AG04450 (cell line): ENCODE measurements at regions not wholly inside any gene's neighbourhood (a gene's known extent, or its start where the extent isn't known, plus 50 kb on each side); places are given as distances from the start of the nearest gene placed in this dataset.

Experiments used
- CTCF ChIA-PET: fragments of 300-600, 350-600 bp; formaldehyde crosslinking; extraction: SDS; loops from one replicate; lab custom pipeline; 2022; ENCODE audit warnings: antibody characterized with exemption, inconsistent platforms; lab: Charles Lee
- POLR2A ChIA-PET: fragments of 350-600 bp; formaldehyde crosslinking; extraction: SDS; loops from one replicate; lab custom pipeline; 2021; ENCODE audit warnings: antibody characterized with exemption, inconsistent platforms; lab: Yijun Ruan, JAX
- DNase-seq: peaks from one replicate; pipeline ENCODE4 v3.0.0-alpha.2; 2011; ENCODE audit warnings: low read depth, low spot score
- H3K27ac ChIP-seq: one replicate; pipeline ENCODE4 v1.5.1; 2012; ENCODE audit warnings: low read depth, low read length, control low read depth
- H3K27me3 ChIP-seq: one replicate; pipeline ENCODE4 v1.6.0; 2012; ENCODE audit warnings: low read length; ENCODE audit not compliant: control insufficient read depth, insufficient read depth
- H3K4me3 ChIP-seq: 2 replicates; pipeline ENCODE4 v1.5.1; 2011; ENCODE audit warnings: mild to moderate bottlenecking, low read depth, low read length, control low read depth
- H3K9me3 ChIP-seq: 2 replicates; pipeline ENCODE4 v1.5.1; 2012; ENCODE audit warnings: low read length; ENCODE audit not compliant: control insufficient read depth, insufficient read depth
- CTCF ChIP-seq: IDR thresholded peaks from 2 replicates; pipeline ENCODE4 v1.5.1; 2011; ENCODE audit warnings: low read depth, low read length, control low read depth, inconsistent platforms

GRCh38 chr11:128339792-128340191, 247.6 kb downstream of the ETS1 start:
- POLR2A ChIA-PET = no interaction called here
- H3K27ac ChIP-seq = no peak overlapping the region
- H3K9me3 ChIP-seq = no peaks in the 10 kb centered on the region
- no peak for TF ChIP-seq CTCF
- CTCF ChIA-PET = interaction anchor here (0.9 kb wide), 1 partner anchor 293 kb away, joined by 5 read pairs; no protein-coding TSS in a partner anchor
- DNase-seq = no peak
- H3K4me3 ChIP-seq = no peak overlapping the region
- H3K27me3 ChIP-seq = no peaks in the 10 kb centered on the region

- no peak overlapping the region for H3K4me3 ChIP-seq
- ChIA-PET POLR2A (no interaction called here), CTCF (interaction anchor here (0.9 to 1.5 kb wide), 2 partner anchors 49 to 294 kb away, joined by 3 to 5 read pairs; no protein-coding TSS in a partner anchor)
- H3K27ac ChIP-seq = no peak overlapping the region
- no peaks in the 10 kb centered on the region for H3K27me3 ChIP-seq
- DNase-seq = no peak
- no peaks in the 10 kb centered on the region for H3K9me3 ChIP-seq
- TF ChIP-seq CTCF = no peak
Measured at GRCh38 chr11:128338811-128339210, 248.5 kb downstream of the ETS1 start.

DNA sequence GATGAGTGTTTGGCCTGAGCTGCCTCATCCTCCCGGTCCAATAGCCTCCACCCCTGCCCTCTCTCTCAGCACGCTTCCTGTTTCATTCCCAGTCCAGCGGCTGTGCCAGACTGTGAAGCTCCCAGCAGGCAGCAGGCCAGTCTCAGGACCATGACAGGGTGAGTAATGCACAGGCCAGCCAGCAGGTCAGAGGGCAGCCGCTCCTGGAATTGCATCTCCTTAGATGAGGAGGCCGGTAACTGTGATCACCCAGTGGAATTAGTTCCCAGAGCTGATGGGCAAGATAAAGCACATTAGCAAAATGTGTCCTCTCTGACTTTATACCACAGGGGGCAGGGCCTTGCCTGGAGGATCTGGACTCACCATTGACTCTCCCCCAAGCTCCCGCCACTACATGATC, 251.2 kb downstream of the ETS1 start:
- ChIA-PET POLR2A (interaction anchor here (1.0 kb wide), 1 partner anchor 19 kb away, joined by 4 read pairs; no protein-coding TSS in a partner anchor), CTCF (interaction anchor here (1.0 to 1.4 kb wide), 2 partner anchors 13 to 179 kb away, joined by 3 read pairs; no protein-coding TSS in a partner anchor)
- H3K9me3 ChIP-seq = no peaks in the 10 kb centered on the region

GRCh38 chr11:128335729-128336128, 251.6 kb downstream of the ETS1 start:
- DNase-seq = no peak
- POLR2A ChIA-PET = interaction anchor here (1.0 kb wide), 1 partner anchor 18 kb away, joined by 4 read pairs; no protein-coding TSS in a partner anchor
- Histone ChIP-seq H3K9me3 (no peaks in the 10 kb centered on the region), H3K27me3 (no peaks in the 10 kb centered on the region), H3K4me3 (no peak overlapping the region), H3K27ac (no peak overlapping the region)
- CTCF ChIA-PET = interaction anchor here (1.0 to 1.4 kb wide), 5 partner anchors 12 to 297 kb away, joined by 3 to 5 read pairs (median 4); no protein-coding TSS in a partner anchor
- no peak for TF ChIP-seq CTCF

More for the DNA sequence above, 251.2 kb downstream of the ETS1 start:
- DNase-seq = no peak
- H3K4me3 ChIP-seq = no peak overlapping the region
- H3K27ac ChIP-seq = no peak overlapping the region
- TF ChIP-seq CTCF = peak; percentile 5; the same call in 1 of the 2 replicates
- no peaks in the 10 kb centered on the region for H3K27me3 ChIP-seq

DNA sequence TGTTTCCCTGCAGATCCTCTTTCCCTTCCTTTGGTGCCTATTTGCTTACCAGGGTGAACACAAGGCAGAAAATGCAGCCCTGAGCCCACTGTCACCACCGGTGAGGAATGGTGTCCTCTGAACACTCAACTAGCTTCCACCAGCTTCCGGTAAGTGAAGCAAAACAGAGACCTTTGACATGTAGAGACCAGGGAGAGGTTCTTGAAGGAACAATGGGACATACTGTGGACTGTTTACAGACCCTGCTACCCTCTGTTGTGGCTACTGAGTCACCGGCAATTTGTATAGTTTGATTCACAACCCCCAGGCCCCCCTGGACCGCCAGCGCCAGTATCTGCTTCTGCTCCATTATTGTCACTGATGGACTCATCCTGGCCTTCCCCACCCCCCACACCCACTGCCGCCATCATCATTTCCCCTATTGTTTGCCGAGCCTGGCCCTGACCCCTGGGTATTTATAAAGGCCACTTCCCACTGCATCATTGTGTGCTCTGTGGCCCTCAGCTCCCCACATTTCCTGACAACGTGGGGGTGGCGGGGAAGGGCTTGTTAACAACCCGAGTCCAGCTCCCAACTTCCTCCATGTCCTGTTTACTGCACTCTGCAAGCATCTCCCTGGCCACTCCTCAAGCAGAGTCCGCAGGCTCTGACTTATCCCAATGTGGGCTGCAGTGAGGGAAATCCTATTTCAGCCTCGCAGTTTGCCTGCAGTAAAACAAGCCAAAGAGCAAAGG, 252.9 kb downstream of the ETS1 start:
- CTCF ChIA-PET = interaction anchor here (1.0 to 1.4 kb wide), 4 partner anchors 16 to 298 kb away, joined by 3 to 5 read pairs (median 4); no protein-coding TSS in a partner anchor
- no peaks in the 10 kb centered on the region for H3K27me3 ChIP-seq
- no peak overlapping the region for H3K4me3 ChIP-seq
- H3K27ac ChIP-seq = no peak overlapping the region
- POLR2A ChIA-PET = no interaction called here
- DNase-seq = no peak
- TF ChIP-seq CTCF = no peak
- H3K9me3 ChIP-seq = no peaks in the 10 kb centered on the region
